HCT116 (cell line): ENCODE measurements at regions not wholly inside any gene's neighbourhood (a gene's known extent, or its start where the extent isn't known, plus 50 kb on each side); places are given as distances from the start of the nearest gene placed in this dataset.

ENCODE experiments used
- ATF3 ChIP-seq: IDR thresholded peaks from 2 replicates; pipeline ENCODE4 v1.6.1; 2012
- CBX3 ChIP-seq: IDR thresholded peaks from 2 replicates; pipeline ENCODE4 v1.6.1; 2012; ENCODE audit warnings: low read depth
- CTCF ChIP-seq, 3 experiments: fragments of 200-600 bp in 1 of 3; sonication (generic) in 1 of 3; IDR thresholded peaks in 2 of 3; conservative IDR thresholded peaks in 1 of 3; 2 replicates each; pipeline ENCODE4 v1.5.1; 2012 to 2017; ENCODE audit warnings: low read depth in 2 of 3, low read length in 2 of 3, antibody characterized with exemption in 1 of 3, borderline replicate concordance in 1 of 3, control low read depth in 1 of 3, mild to moderate bottlenecking in 1 of 3, mixed read lengths in 1 of 3, mixed run types in 1 of 3, moderate library complexity in 1 of 3; ENCODE audit not compliant: insufficient read depth in 1 of 3
- EZH2 ChIP-seq: fragments of 200-600 bp; sonication (generic); IDR thresholded peaks from 2 replicates; pipeline ENCODE4 v1.6.1; 2017; ENCODE audit warnings: antibody characterized with exemption, mixed run types
- MAX ChIP-seq: IDR thresholded peaks from 2 replicates; pipeline ENCODE4 v1.6.1; 2012
- RAD21 ChIP-seq: IDR thresholded peaks from 2 replicates; pipeline ENCODE4 v1.6.1; 2012; ENCODE audit warnings: low read depth, mild to moderate bottlenecking
- REST ChIP-seq: IDR thresholded peaks from 2 replicates; pipeline ENCODE4 v1.6.1; 2012; ENCODE audit warnings: low read depth

- no peak for TF ChIP-seq CTCF (IDR thresholded peaks at IDR 0.05 in 2 of 3, conservative IDR thresholded peaks at IDR 0.05 in 1 of 3; ENCODE audit: borderline replicate concordance in 1 of 3, insufficient read depth in 1 of 3, low read depth in 2 of 3, low read length in 2 of 3)
- no peak for TF ChIP-seq MAX
- TF ChIP-seq REST: no peak
- no peak for TF ChIP-seq EZH2
- TF ChIP-seq CBX3: no peak
- no peak for TF ChIP-seq RAD21
- no peak for TF ChIP-seq ATF3
These were observed 127.8 kb upstream of the SLC7A14 start for GRCh38 chr3:170713653-170714052.
